Renal cortex interstitium (tissue), 11 donors: ENCODE measurements at regions not wholly inside any gene's neighbourhood (a gene's known extent, or its start where the extent isn't known, plus 50 kb on each side); places are given as distances from the start of the nearest gene placed in this dataset.

Experiments
- DNase-seq, 11 donors: peaks; one replicate each; pipeline ENCODE4 v3.0.0-alpha.2; 2013; ENCODE audit warnings: low read depth in 9 of 11, low spot score in 4 of 11; ENCODE audit errors: extremely low read depth in 1 of 11

GRCh38 chr13:67645874-67646467 is 415.8 kb upstream of the PCDH9 start:
- DNase-seq = no peak

DNA sequence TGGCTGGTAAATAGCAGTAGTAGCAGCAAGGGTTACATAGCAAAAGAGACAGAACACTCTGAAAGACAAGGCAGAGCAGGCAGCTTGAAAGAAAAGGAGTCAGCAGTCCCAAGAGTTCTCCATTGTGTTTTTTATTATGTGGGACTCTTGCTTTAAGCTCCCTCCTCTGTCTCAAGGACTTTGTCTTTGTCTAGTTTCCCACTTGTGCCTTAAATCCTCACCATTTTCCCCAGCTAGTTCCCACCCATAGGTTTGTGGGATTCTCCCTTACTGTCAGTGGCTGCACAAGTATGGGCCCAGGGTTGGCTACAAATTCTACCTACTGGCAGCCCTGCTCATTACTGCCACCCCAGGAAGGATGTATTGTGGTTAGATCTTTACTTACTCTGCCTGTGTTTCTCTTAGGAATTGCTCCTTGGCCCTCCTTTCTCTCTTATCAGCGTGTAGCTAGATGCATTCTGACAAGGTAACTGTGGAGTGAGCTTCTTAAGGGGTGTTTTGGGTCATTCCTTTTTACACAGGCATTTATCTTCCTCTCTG is 413.4 kb upstream of the PCDH9 start:
- no peak for DNase-seq

GRCh38 chr13:67642657-67643056 is 412.5 kb upstream of the PCDH9 start:
- no peak for DNase-seq

- no peak for DNase-seq
Measured at GRCh38 chr13:67635754-67636153, 405.6 kb upstream of the PCDH9 start.

DNA sequence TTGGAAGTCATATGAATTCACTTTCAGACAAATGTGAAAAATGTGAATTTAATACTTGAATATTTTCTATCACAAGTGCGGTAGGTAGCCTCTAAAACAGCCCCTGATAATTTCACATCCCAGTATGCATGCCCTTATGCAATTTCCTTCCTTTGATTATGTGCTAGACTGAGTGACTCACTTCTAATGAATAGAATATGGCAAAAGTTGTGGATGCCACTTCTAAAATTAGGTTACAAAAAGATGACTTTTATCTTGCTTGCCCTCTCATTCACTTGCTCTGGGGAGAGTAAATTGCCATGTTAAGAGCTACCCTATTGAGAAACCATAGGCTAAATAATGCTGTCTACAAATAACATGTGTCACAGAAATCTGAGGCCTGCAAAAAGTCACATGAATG is 402.5 kb upstream of the PCDH9 start:
- no peak for DNase-seq

- no peak for DNase-seq
Measured at GRCh38 chr13:67630640-67631039, 400.5 kb upstream of the PCDH9 start.

DNA sequence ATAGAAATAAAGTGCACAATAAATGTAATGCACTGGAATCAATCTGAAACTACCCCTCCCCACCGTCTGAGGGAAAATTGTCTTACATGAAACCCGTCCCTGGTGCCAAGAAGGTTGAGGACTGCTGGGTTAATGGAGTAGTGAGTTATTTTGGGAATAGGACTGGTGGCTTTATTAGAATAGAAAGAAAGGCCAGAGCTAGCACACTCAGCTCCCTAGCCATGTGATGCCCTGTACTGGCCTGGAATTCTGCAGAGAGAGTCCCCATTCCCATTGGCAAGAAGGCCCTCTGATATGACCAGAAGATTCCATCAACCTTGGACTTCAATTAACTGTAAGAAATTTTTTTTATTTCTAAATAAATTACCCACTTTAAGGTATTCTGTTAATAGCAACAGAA is 393.5 kb upstream of the PCDH9 start:
- no peak for DNase-seq

DNA sequence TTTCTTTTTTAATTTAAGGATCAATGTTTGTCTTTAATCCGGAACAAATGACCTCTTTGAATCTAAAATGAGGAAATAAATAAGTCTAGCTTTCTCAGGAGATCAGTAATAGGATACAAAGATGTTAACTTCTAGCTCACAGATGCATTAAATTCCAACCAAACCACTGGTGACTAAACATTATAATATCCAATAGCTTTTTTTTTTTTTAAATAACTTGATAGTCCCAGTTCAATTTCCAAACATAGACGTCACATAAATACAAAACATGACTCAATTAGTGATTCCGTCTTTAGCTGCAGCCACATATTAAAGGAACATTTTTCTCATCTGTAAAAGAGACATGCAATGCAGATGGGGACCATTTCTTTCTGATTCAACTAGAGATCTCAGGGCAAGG is 390.5 kb upstream of the PCDH9 start:
- no peak for DNase-seq

- DNase-seq = no peak
Measured at GRCh38 chr13:67619995-67620380, 389.9 kb upstream of the PCDH9 start.

DNA sequence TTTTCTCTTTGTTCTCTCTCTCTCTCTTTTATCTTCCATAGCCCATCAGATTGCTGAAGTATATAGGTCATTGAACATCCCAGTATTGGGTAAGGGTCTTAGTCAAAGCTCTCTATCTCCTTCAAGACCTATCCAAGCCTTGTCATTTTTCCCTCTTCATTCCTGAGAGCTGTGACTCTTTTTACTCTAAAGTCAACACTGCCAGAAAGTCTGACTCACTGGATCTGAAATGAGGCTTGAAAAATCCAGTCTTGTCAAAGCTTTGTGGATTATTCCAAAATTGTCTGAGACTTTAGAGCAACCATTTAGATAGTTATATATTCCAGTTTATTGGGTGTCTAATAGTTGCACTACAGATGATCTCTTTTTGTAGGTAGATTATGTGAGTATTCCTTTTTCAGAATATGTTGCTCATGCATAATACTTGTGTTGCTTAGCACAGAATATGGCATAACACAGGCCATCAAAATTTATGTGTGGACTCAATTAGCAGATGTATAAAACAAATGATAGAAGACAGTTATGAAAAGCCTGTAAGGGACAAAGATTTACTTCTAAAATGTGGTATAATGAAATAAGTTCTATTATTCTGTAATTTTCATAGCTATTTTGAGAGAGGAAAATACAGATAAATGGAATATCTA is 389.3 kb upstream of the PCDH9 start:
- no peak for DNase-seq

- no peak for DNase-seq
Measured at GRCh38 chr13:67614579-67614978, 384.4 kb upstream of the PCDH9 start.

DNA sequence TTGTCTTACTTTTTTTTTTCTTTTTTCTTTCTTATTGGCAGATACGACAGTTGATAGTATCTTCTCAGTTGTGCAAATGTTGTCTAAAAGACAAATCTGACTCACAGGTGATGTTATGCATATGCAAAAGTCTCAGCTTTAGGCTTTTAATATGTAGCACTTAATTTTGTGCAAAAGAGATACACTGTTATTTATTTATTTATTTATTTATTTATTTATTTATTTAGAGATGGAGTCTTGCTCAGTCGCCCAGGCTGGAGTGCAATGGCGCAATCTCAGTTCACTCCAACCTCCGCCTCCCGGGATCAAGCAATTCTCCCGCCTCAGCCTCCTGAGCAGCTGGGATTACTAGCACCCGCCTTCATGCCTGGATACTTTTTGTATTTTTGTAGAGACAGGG is 383.9 kb upstream of the PCDH9 start:
- DNase-seq = no peak

DNA sequence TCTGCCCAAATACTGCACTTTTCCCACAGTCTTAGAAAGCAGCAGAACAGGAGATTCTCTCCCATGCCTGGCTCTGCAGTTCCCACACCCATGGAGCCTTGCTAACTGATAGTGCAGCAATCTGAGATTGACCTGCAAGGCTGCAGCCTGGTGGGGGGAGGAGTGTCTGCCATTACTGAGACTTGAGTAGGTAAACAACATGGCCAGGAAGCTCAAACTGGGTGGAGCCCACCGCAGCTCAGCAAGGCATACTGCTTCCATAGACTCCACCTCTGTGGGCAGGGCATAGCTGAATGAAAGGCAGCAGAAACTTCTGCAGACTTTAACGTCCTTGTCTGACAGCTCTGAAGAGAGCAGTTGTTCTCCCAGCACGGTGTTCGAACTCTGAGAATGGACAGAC is 358.5 kb upstream of the PCDH9 start:
- DNase-seq = no peak

DNA sequence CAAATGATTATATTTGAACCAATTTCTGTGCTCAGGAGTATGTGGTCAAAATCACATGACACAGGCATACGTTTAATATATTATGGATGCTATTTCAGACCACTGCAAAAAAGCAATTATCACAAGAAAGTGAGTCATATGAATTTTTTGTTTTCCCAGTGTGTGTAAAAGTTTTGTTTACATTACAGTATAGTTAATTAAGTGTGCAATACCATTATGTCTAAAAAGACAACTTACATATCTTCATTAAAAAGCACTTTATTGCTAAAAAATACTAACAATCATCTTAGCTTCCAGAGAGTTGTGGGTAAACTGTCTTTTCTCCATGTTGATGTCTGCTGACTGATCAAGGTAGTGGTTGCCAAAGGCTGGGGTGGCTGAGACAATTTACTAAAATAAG is 347.2 kb upstream of the PCDH9 start:
- DNase-seq = no peak

- no peak for DNase-seq
Measured at GRCh38 chr13:67574320-67575233, 344.4 kb upstream of the PCDH9 start.

DNA sequence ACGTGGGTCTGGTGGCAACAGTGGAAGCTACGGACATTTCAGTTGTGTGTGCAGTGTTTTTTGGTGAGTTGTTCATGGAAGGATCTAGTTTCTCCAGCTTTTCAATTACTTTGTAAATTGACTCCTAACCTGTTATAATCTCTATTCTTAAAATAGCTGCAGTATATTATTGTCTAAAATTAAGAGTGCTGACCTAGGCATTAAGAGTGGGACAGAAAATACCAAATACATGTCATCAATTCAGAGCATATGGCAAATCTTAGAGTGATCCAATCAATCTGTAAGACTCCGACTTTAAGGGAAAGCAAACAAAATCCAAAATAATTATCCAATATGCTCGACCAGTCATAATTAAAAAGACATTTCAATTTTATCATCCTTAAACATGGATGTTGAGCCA is 338.1 kb upstream of the PCDH9 start:
- DNase-seq = no peak

- DNase-seq = no peak
Measured at GRCh38 chr13:67557642-67558241, 327.6 kb upstream of the PCDH9 start.

GRCh38 chr13:67557118-67557517 is 327.0 kb upstream of the PCDH9 start:
- DNase-seq = no peak

GRCh38 chr13:67554746-67555452 is 324.8 kb upstream of the PCDH9 start:
- DNase-seq = no peak
